ENCODE measurements at regions not wholly inside any gene's neighbourhood (a gene's known extent, or its start where the extent isn't known, plus 50 kb on each side); places are given as distances from the start of the nearest gene placed in this dataset.

GRCh38 chr16:56140645-56141044 lies 50.6 kb upstream of the GNAO1 start:
- ATAC-seq = no peak

- no peak for ATAC-seq
Measured at GRCh38 chr16:56137269-56137668, 54.0 kb upstream of the GNAO1 start.

- ATAC-seq = no peak
Measured at GRCh38 chr16:56136256-56136655, 55.0 kb upstream of the GNAO1 start.

GRCh38 chr16:56134790-56135189 lies 56.5 kb upstream of the GNAO1 start:
- ATAC-seq = no peak

- no peak for ATAC-seq
Measured at GRCh38 chr16:56125922-56126321, 65.4 kb upstream of the GNAO1 start.

GRCh38 chr16:56122251-56122650 lies 69.0 kb upstream of the GNAO1 start:
- no peak for ATAC-seq

GRCh38 chr16:56121156-56121500 lies 70.2 kb upstream of the GNAO1 start:
- ATAC-seq = no peak

GRCh38 chr16:56120447-56121155 lies 70.7 kb upstream of the GNAO1 start:
- no peak for ATAC-seq

- ATAC-seq = no peak
Measured at GRCh38 chr16:56119133-56119532, 72.2 kb upstream of the GNAO1 start.

GRCh38 chr16:56116577-56116964 lies 74.7 kb upstream of the GNAO1 start:
- ATAC-seq = no peak

- ATAC-seq = no peak
Measured at GRCh38 chr16:56115817-56116576, 75.3 kb upstream of the GNAO1 start.

GRCh38 chr16:56113223-56113622 lies 78.1 kb upstream of the GNAO1 start:
- ATAC-seq = no peak

- ATAC-seq = no peak
Measured at GRCh38 chr16:56111100-56111499, 80.2 kb upstream of the GNAO1 start.

GRCh38 chr16:56109994-56110393 lies 81.3 kb upstream of the GNAO1 start:
- no peak for ATAC-seq

GRCh38 chr16:56109205-56109604 lies 82.1 kb upstream of the GNAO1 start:
- ATAC-seq = no peak

GRCh38 chr16:56108724-56109123 lies 82.6 kb upstream of the GNAO1 start:
- ATAC-seq = no peak

- ATAC-seq = no peak
Measured at GRCh38 chr16:56108056-56108471, 83.2 kb upstream of the GNAO1 start.

GRCh38 chr16:56106527-56106926 lies 84.8 kb upstream of the GNAO1 start:
- ATAC-seq = no peak

- no peak for ATAC-seq
Measured at GRCh38 chr16:56102906-56103305, 88.4 kb upstream of the GNAO1 start.

GRCh38 chr16:56102183-56102686 lies 89.1 kb upstream of the GNAO1 start:
- ATAC-seq = no peak

- no peak for ATAC-seq
Measured at GRCh38 chr16:56101480-56101879, 89.8 kb upstream of the GNAO1 start.

GRCh38 chr16:56097306-56097705 lies 94.0 kb upstream of the GNAO1 start:
- ATAC-seq = no peak

GRCh38 chr16:56094231-56094630 lies 97.1 kb upstream of the GNAO1 start:
- ATAC-seq = no peak

- ATAC-seq = peak; percentile 55
Measured at GRCh38 chr16:56093055-56093454, 98.2 kb upstream of the GNAO1 start.
